Fibroblast of the aortic adventitia (primary cell): ENCODE measurements at regions not wholly inside any gene's neighbourhood (a gene's known extent, or its start where the extent isn't known, plus 50 kb on each side); places are given as distances from the start of the nearest gene placed in this dataset.

Source experiments
- DNase-seq: peaks from one replicate; pipeline ENCODE4 v3.0.0-alpha.2; 2010; ENCODE audit warnings: low read depth
- H3K4me3 ChIP-seq: 2 replicates; pipeline ENCODE4 v1.5.1; 2011; ENCODE audit warnings: low read depth, mild to moderate bottlenecking, control low read depth, low read length, moderate library complexity
- CTCF ChIP-seq: IDR thresholded peaks from 2 replicates; pipeline ENCODE4 v1.5.1; 2011; ENCODE audit warnings: mild to moderate bottlenecking, low read length, control low read depth, inconsistent platforms; ENCODE audit not compliant: insufficient read depth

DNA sequence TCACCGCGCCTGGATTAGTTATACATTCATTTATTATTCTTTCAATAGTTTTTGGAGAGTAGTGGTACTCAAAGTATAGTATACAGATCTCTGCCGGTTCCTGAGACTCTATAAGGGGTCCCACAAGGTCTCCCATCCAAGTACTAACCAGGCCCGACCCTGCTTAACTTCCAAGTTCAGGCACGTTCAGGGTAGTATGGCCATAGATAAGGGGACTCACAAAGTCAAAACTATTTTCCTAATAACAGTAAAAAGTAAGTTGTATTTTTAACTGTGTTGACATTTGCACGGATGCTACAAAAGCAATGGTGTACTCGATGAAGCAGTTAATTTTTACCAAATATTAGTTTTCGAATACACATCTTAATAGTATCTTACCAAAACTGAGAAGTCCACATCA is 84.4 kb upstream of the STK26 start:
- TF ChIP-seq CTCF: no peak
- DNase-seq: no peak
- H3K4me3 ChIP-seq: no peak overlapping the region

GRCh38 chrX:131942034-131942433 is 81.1 kb upstream of the STK26 start:
- H3K4me3 ChIP-seq: no peak overlapping the region
- no peak for DNase-seq
- no peak for TF ChIP-seq CTCF

- TF ChIP-seq CTCF: no peak
- no peak for DNase-seq
- H3K4me3 ChIP-seq: no peak overlapping the region
Measured at GRCh38 chrX:131944936-131945902, 77.9 kb upstream of the STK26 start.

- DNase-seq: no peak
Measured at GRCh38 chrX:131951166-131951565, 71.9 kb upstream of the STK26 start.

DNA sequence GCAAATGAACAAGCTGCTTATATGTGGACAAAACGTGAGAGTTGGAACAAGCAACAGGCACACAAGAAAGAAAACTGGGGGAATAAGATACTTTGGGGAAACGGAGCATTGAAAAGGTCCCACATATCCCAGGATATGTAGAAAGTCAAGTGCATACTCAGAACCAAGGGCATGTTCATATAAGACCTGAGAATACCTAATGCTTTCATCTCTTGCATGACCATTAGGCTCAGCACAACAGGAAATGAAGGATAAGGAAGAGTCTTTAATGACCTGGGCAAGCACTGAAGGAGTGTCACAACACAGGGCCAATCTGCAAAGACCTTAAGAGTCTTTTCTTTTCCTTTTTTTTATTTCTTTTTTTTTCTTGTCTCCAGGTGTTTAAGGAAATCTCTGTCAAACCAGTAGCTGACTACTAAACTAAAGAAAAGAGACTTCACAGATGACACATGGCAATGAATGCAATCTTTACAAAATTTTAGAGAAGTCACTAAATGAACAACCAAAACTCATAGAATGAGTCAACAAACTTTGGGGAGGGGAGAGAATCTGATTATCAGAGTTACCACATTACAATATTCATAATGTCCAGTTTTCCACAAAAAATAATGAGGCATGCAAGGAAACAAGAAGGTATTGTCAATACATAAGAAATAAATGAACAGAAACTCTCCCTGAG is 67.9 kb upstream of the STK26 start:
- DNase-seq: no peak
- H3K4me3 ChIP-seq: no peak overlapping the region
- no peak for TF ChIP-seq CTCF

More at GRCh38 chrX:131951166-131951565, 71.9 kb upstream of the STK26 start:
- no peak overlapping the region for H3K4me3 ChIP-seq
- no peak for TF ChIP-seq CTCF

- no peak for TF ChIP-seq CTCF
- DNase-seq: no peak
- no peak overlapping the region for H3K4me3 ChIP-seq
Measured at GRCh38 chrX:131958724-131959123, 64.4 kb upstream of the STK26 start.
